Left ventricle myocardium inferior (tissue), 1 donor: ENCODE measurements at regions not wholly inside any gene's neighbourhood (a gene's known extent, or its start where the extent isn't known, plus 50 kb on each side); places are given as distances from the start of the nearest gene placed in this dataset.

Experiments used
- DNase-seq: peaks from one replicate; pipeline ENCODE4 v3.0.0-alpha.2; 2020
- H3K27ac ChIP-seq: fragments of 200-600 bp; replicated peaks from 2 replicates; pipeline ENCODE4 v1.8.0; 2021
- H3K27me3 ChIP-seq: fragments of 200-600 bp; 2 replicates; pipeline ENCODE4 v1.8.0; 2021; ENCODE audit warnings: low read depth
- H3K36me3 ChIP-seq: fragments of 200-600 bp; 2 replicates; pipeline ENCODE4 v1.8.0; 2021
- H3K4me1 ChIP-seq: fragments of 200-600 bp; 2 replicates; pipeline ENCODE4 v1.8.0; 2021
- H3K4me3 ChIP-seq: fragments of 200-600 bp; 2 replicates; pipeline ENCODE4 v1.8.0; 2021; ENCODE audit warnings: mild to moderate bottlenecking, moderate library complexity
- H3K9me3 ChIP-seq: fragments of 200-600 bp; replicated peaks from 2 replicates; pipeline ENCODE4 v1.8.0; 2021
- CTCF ChIP-seq: fragments of 200-600 bp; IDR thresholded peaks from 2 replicates; pipeline ENCODE4 v1.8.0; 2021; ENCODE audit warnings: antibody characterized with exemption, mild to moderate bottlenecking, borderline replicate concordance
- intact Hi-C: fragments of 100-400 bp; cut with micrococcal nuclease; formaldehyde crosslinking; loops from one replicate; pipeline ENCODE4 v1.11.0; 2022
- donor health status: DM: no; HTN: yes; CAD: no; lungs with severe emphysema.

- TF ChIP-seq CTCF: no peak
- no peaks in the 10 kb centered on the region for H3K27me3 ChIP-seq
- no peak for DNase-seq
- no peak overlapping the region for H3K4me3 ChIP-seq
- intact Hi-C loops: no loop called here
- no peaks in the 10 kb centered on the region for H3K9me3 ChIP-seq
- H3K27ac ChIP-seq: no peak overlapping the region
- no peaks in the 10 kb centered on the region for H3K36me3 ChIP-seq
- H3K4me1 ChIP-seq: peaks cover 16% of the 10 kb centered on the region
Measured at GRCh38 chr1:93774707-93775106, 93.1 kb upstream of the BCAR3 start.

- no peak overlapping the region for H3K27ac ChIP-seq
- intact Hi-C loops: no loop called here
- no peaks in the 10 kb centered on the region for H3K9me3 ChIP-seq
- no peak for TF ChIP-seq CTCF
- no peak for DNase-seq
- peaks cover 28% of the 10 kb centered on the region for H3K4me1 ChIP-seq
- no peaks in the 10 kb centered on the region for H3K36me3 ChIP-seq
- H3K27me3 ChIP-seq: no peaks in the 10 kb centered on the region
- H3K4me3 ChIP-seq: no peak overlapping the region
Measured at GRCh38 chr1:93773049-93773838, 91.6 kb upstream of the BCAR3 start.

- Histone ChIP-seq H3K9me3 (no peaks in the 10 kb centered on the region), H3K4me3 (no peak overlapping the region), H3K36me3 (no peaks in the 10 kb centered on the region), H3K27ac (no peak overlapping the region), H3K27me3 (no peaks in the 10 kb centered on the region), H3K4me1 (peaks cover 33% of the 10 kb centered on the region)
- intact Hi-C loops: no loop called here
- no peak for DNase-seq
- TF ChIP-seq CTCF: no peak
Measured at GRCh38 chr1:93771843-93772242, 90.2 kb upstream of the BCAR3 start.

- DNase-seq: no peak
Measured at GRCh38 chr1:93770640-93771039, 89.0 kb upstream of the BCAR3 start.

GRCh38 chr1:93769777-93770176, 88.1 kb upstream of the BCAR3 start:
- no peak for DNase-seq
- H3K4me3 ChIP-seq: no peak overlapping the region
- peaks cover 4% of the 10 kb centered on the region for H3K27me3 ChIP-seq
- intact Hi-C loops: no loop called here
- no peak for TF ChIP-seq CTCF
- no peaks in the 10 kb centered on the region for H3K36me3 ChIP-seq
- peaks cover 33% of the 10 kb centered on the region for H3K4me1 ChIP-seq
- no peak overlapping the region for H3K27ac ChIP-seq
- no peaks in the 10 kb centered on the region for H3K9me3 ChIP-seq

More at GRCh38 chr1:93770640-93771039, 89.0 kb upstream of the BCAR3 start:
- Histone ChIP-seq H3K27me3 (no peaks in the 10 kb centered on the region), H3K36me3 (no peaks in the 10 kb centered on the region), H3K9me3 (no peaks in the 10 kb centered on the region), H3K4me3 (no peak overlapping the region), H3K4me1 (peaks cover 33% of the 10 kb centered on the region), H3K27ac (no peak overlapping the region)
- intact Hi-C loops: no loop called here
- TF ChIP-seq CTCF: no peak
